SK-N-SH treated with all-trans-retinoic acid at 6 μM for 48 hours (cell line): ENCODE measurements at regions not wholly inside any gene's neighbourhood (a gene's known extent, or its start where the extent isn't known, plus 50 kb on each side); places are given as distances from the start of the nearest gene placed in this dataset.

ENCODE experiments used
- ATAC-seq: fragments of 200-7000 bp; cut with Tn5 transposase; 3 replicates; pipeline ENCODE4 v1.9.1; 2020; ENCODE audit warnings: mild to moderate bottlenecking, moderate library complexity
- ARNTL ChIP-seq: fragments of 450-650 bp; formaldehyde crosslinking; IDR thresholded peaks from 2 replicates; pipeline ENCODE4 v1.5.0; 2020; ENCODE audit warnings: low read depth, mild to moderate bottlenecking, moderate library complexity, borderline replicate concordance
- BACH2 ChIP-seq: fragments of 250-450 bp; sonication (Bioruptor Pico); IDR thresholded peaks from 2 replicates; pipeline ENCODE4 v1.9.0; 2021; ENCODE audit warnings: mild to moderate bottlenecking, borderline replicate concordance
- CSDC2 ChIP-seq: fragments of 250-450 bp; sonication (Bioruptor Pico); IDR thresholded peaks from 2 replicates; pipeline ENCODE4 v1.5.0; 2020; ENCODE audit warnings: mild to moderate bottlenecking, moderate library complexity
- CSRNP3 ChIP-seq: fragments of 250-450 bp; sonication (Bioruptor Pico); IDR thresholded peaks from 2 replicates; pipeline ENCODE4 v1.5.1; 2021; ENCODE audit warnings: mild to moderate bottlenecking, moderate library complexity
- ESRRG ChIP-seq: fragments of 250-450 bp; sonication (Bioruptor Pico); IDR thresholded peaks from 2 replicates; pipeline ENCODE4 v1.6.1; 2021; ENCODE audit warnings: mild to moderate bottlenecking
- GLIS3 ChIP-seq: fragments of 250-450 bp; sonication (Bioruptor Pico); IDR thresholded peaks from 2 replicates; pipeline ENCODE4 v1.5.0; 2020; ENCODE audit warnings: mild to moderate bottlenecking, moderate library complexity
- ISL1 ChIP-seq: fragments of 250-450 bp; sonication (Bioruptor Pico); IDR thresholded peaks from 2 replicates; pipeline ENCODE4 v2.1.2; 2022; ENCODE audit warnings: mild to moderate bottlenecking, moderate library complexity
- PPARA ChIP-seq: fragments of 250-450 bp; sonication (Bioruptor Pico); IDR thresholded peaks from 2 replicates; pipeline ENCODE4 v1.5.0; 2020; ENCODE audit warnings: mild to moderate bottlenecking, borderline replicate concordance
- RARB ChIP-seq: fragments of 250-450 bp; sonication (Bioruptor Pico); IDR thresholded peaks from 2 replicates; pipeline ENCODE4 v1.8.0; 2021; ENCODE audit warnings: mild to moderate bottlenecking, moderate library complexity
- SNAI2 ChIP-seq: fragments of 250-450 bp; sonication (Bioruptor Pico); IDR thresholded peaks from 2 replicates; pipeline ENCODE4 v1.5.0; 2020; ENCODE audit warnings: mild to moderate bottlenecking, moderate library complexity
- TCF4 ChIP-seq: fragments of 250-450 bp; sonication (Bioruptor Pico); IDR thresholded peaks from 2 replicates; pipeline ENCODE4 v1.8.0; 2021; ENCODE audit warnings: mild to moderate bottlenecking, moderate library complexity, borderline replicate concordance
- TOX ChIP-seq: fragments of 250-450 bp; sonication (Bioruptor Pico); IDR thresholded peaks from 2 replicates; pipeline ENCODE4 v1.8.0; 2021; ENCODE audit warnings: mild to moderate bottlenecking, moderate library complexity, borderline replicate concordance
- ZC3H10 ChIP-seq: fragments of 250-450 bp; sonication (Bioruptor Pico); IDR thresholded peaks from 2 replicates; pipeline ENCODE4 v1.5.1; 2021; ENCODE audit warnings: mild to moderate bottlenecking, moderate library complexity
- ZFP3 ChIP-seq: fragments of 250-450 bp; sonication (Bioruptor Pico); IDR thresholded peaks from 2 replicates; pipeline ENCODE4 v1.5.0; 2020; ENCODE audit warnings: mild to moderate bottlenecking, moderate library complexity
- ZFP30 ChIP-seq: fragments of 450-650 bp; formaldehyde crosslinking; IDR thresholded peaks from 2 replicates; pipeline ENCODE4 v1.5.0; 2022; ENCODE audit warnings: mild to moderate bottlenecking, moderate library complexity
- ZNF70 ChIP-seq: fragments of 450-650 bp; formaldehyde crosslinking; IDR thresholded peaks from 2 replicates; pipeline ENCODE4 v1.5.0; 2020; ENCODE audit warnings: mild to moderate bottlenecking, moderate library complexity
- ZNF8 ChIP-seq: fragments of 450-650 bp; formaldehyde crosslinking; IDR thresholded peaks from 2 replicates; pipeline ENCODE4 v1.5.0; 2020; ENCODE audit warnings: mild to moderate bottlenecking, moderate library complexity
- TF ChIP-seq, protein P1 (sequence below): fragments of 250-450 bp; sonication (Bioruptor Pico); IDR thresholded peaks from 2 replicates; pipeline ENCODE4 v1.5.0; 2020; ENCODE audit warnings: mild to moderate bottlenecking, moderate library complexity
- TF ChIP-seq, protein P2 (sequence below): fragments of 250-450 bp; sonication (Bioruptor Pico); IDR thresholded peaks from 2 replicates; pipeline ENCODE4 v1.8.0; 2020; ENCODE audit warnings: mild to moderate bottlenecking, moderate library complexity, borderline replicate concordance
- TF ChIP-seq, protein P3 (sequence below): fragments of 250-450 bp; sonication (Bioruptor Pico); IDR thresholded peaks from 2 replicates; pipeline ENCODE4 v1.8.0; 2021; ENCODE audit warnings: low read depth, mild to moderate bottlenecking, moderate library complexity, borderline replicate concordance
- TF ChIP-seq, protein P4 (sequence below): fragments of 250-450 bp; sonication (Bioruptor Pico); IDR thresholded peaks from 2 replicates; pipeline ENCODE4 v1.5.1; 2020; ENCODE audit warnings: low read depth, mild to moderate bottlenecking, moderate library complexity

- ATAC-seq, result no peak
- no peak for TF ChIP-seq ISL1 (CRISPR knock-in tag)
Measured at GRCh38 chr3:55200906-55201305, 273.0 kb upstream of the LRTM1 start.

DNA sequence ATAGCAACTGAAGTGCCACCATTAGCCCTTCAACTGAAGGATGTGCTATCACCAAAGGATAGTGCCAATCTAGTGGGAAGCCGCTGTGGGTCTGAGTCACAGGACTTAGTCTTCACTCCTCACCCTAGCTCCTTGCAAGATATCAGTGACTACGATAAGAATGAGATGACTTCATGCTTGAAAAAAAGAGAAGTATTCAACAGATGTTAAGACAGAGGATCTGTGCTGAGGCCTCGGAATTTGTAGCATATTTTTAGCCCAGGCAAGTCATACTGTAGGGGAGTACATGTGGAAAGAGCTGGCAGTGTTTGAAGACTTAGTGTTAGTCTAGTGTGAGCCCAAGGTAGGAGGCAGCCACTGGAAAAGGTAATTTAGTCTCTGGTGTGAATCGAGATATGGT is 270.7 kb upstream of the LRTM1 start:
- ATAC-seq, result peak; percentile 92
- TF ChIP-seq ARNTL (no peak), ZC3H10 (CRISPR knock-in tag) (no peak), TOX (CRISPR knock-in tag) (no peak), CSDC2 (CRISPR knock-in tag) (no peak), SNAI2 (CRISPR knock-in tag) (no peak), CSRNP3 (CRISPR knock-in tag) (no peak), TCF4 (no peak), ESRRG (CRISPR knock-in tag) (no peak), ISL1 (CRISPR knock-in tag) (no peak), PPARA (CRISPR knock-in tag) (no peak), BACH2 (CRISPR knock-in tag) (no peak), ZFP3 (CRISPR knock-in tag) (no peak), RARB (CRISPR knock-in tag) (no peak), ZNF70 (no peak)
- TF ChIP-seq, protein P1, sequence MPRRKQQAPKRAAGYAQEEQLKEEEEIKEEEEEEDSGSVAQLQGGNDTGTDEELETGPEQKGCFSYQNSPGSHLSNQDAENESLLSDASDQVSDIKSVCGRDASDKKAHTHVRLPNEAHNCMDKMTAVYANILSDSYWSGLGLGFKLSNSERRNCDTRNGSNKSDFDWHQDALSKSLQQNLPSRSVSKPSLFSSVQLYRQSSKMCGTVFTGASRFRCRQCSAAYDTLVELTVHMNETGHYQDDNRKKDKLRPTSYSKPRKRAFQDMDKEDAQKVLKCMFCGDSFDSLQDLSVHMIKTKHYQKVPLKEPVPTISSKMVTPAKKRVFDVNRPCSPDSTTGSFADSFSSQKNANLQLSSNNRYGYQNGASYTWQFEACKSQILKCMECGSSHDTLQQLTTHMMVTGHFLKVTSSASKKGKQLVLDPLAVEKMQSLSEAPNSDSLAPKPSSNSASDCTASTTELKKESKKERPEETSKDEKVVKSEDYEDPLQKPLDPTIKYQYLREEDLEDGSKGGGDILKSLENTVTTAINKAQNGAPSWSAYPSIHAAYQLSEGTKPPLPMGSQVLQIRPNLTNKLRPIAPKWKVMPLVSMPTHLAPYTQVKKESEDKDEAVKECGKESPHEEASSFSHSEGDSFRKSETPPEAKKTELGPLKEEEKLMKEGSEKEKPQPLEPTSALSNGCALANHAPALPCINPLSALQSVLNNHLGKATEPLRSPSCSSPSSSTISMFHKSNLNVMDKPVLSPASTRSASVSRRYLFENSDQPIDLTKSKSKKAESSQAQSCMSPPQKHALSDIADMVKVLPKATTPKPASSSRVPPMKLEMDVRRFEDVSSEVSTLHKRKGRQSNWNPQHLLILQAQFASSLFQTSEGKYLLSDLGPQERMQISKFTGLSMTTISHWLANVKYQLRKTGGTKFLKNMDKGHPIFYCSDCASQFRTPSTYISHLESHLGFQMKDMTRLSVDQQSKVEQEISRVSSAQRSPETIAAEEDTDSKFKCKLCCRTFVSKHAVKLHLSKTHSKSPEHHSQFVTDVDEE (CRISPR knock-in tag), result no peak
- TF ChIP-seq, protein P2, sequence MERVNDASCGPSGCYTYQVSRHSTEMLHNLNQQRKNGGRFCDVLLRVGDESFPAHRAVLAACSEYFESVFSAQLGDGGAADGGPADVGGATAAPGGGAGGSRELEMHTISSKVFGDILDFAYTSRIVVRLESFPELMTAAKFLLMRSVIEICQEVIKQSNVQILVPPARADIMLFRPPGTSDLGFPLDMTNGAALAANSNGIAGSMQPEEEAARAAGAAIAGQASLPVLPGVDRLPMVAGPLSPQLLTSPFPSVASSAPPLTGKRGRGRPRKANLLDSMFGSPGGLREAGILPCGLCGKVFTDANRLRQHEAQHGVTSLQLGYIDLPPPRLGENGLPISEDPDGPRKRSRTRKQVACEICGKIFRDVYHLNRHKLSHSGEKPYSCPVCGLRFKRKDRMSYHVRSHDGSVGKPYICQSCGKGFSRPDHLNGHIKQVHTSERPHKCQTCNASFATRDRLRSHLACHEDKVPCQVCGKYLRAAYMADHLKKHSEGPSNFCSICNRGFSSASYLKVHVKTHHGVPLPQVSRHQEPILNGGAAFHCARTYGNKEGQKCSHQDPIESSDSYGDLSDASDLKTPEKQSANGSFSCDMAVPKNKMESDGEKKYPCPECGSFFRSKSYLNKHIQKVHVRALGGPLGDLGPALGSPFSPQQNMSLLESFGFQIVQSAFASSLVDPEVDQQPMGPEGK (CRISPR knock-in tag), result no peak
- TF ChIP-seq, protein P3, sequence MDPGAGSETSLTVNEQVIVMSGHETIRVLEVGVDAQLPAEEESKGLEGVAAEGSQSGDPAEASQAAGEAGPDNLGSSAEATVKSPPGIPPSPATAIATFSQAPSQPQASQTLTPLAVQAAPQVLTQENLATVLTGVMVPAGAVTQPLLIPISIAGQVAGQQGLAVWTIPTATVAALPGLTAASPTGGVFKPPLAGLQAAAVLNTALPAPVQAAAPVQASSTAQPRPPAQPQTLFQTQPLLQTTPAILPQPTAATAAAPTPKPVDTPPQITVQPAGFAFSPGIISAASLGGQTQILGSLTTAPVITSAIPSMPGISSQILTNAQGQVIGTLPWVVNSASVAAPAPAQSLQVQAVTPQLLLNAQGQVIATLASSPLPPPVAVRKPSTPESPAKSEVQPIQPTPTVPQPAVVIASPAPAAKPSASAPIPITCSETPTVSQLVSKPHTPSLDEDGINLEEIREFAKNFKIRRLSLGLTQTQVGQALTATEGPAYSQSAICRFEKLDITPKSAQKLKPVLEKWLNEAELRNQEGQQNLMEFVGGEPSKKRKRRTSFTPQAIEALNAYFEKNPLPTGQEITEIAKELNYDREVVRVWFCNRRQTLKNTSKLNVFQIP (CRISPR knock-in tag), result no peak
- TF ChIP-seq, protein P4, sequence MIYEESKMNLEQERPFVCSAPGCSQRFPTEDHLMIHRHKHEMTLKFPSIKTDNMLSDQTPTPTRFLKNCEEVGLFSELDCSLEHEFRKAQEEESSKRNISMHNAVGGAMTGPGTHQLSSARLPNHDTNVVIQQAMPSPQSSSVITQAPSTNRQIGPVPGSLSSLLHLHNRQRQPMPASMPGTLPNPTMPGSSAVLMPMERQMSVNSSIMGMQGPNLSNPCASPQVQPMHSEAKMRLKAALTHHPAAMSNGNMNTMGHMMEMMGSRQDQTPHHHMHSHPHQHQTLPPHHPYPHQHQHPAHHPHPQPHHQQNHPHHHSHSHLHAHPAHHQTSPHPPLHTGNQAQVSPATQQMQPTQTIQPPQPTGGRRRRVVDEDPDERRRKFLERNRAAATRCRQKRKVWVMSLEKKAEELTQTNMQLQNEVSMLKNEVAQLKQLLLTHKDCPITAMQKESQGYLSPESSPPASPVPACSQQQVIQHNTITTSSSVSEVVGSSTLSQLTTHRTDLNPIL (CRISPR knock-in tag), result no peak

DNA sequence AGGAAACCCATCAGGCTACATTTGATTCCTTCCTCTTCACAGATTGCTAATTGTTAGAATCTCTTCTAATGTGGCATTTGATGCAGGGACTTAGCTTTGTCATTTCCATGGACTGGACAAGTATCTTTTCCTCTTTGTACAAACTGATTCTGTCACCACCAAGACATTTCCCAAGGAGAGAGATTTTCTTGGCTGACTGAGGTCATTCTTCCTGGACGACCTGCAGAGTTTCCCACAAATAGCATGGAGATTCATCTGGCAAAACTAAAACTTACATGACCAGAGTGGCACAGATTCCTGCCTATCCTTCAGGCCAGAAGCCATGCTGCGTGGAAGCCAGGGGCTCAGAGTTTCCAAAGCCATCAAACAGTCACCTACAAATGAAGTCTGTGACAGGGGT is 269.2 kb upstream of the LRTM1 start:
- TF ChIP-seq ZNF8 (CRISPR knock-in tag) (no peak), GLIS3 (no peak), ISL1 (CRISPR knock-in tag) (no peak), CSDC2 (CRISPR knock-in tag) (no peak), ZFP30 (CRISPR knock-in tag) (no peak), BACH2 (CRISPR knock-in tag) (no peak)
- TF ChIP-seq, all 23 proteins: peak for 0
- ATAC-seq, result no peak

GRCh38 chr3:55196495-55196894 is 268.6 kb upstream of the LRTM1 start:
- no peak for TF ChIP-seq GLIS3
- no peak for TF ChIP-seq CSDC2 (CRISPR knock-in tag)
- TF ChIP-seq ARNTL, result no peak
- no peak for TF ChIP-seq TCF4
- no peak for ATAC-seq
